OCI-LY7 (cell line): ENCODE measurements at regions not wholly inside any gene's neighbourhood (a gene's known extent, or its start where the extent isn't known, plus 50 kb on each side); places are given as distances from the start of the nearest gene placed in this dataset.

Source experiments
- EZH2phosphoT487 ChIP-seq: fragments of 200-600 bp; sonication (generic); IDR thresholded peaks from 2 replicates; pipeline ENCODE4 v1.6.1; 2018; ENCODE audit warnings: low read depth, borderline replicate concordance, mild to moderate bottlenecking, mixed run types, antibody characterized with exemption, low read length, moderate library complexity, mixed read lengths
- TF ChIP-seq, protein P1 (sequence below): fragments of 200-600 bp; sonication (generic); conservative IDR thresholded peaks from 2 replicates; pipeline ENCODE4 v1.5.1; 2014; ENCODE audit warnings: mild to moderate bottlenecking, antibody characterized with exemption, low read length, moderate library complexity, mixed read lengths

- TF ChIP-seq, protein P1, sequence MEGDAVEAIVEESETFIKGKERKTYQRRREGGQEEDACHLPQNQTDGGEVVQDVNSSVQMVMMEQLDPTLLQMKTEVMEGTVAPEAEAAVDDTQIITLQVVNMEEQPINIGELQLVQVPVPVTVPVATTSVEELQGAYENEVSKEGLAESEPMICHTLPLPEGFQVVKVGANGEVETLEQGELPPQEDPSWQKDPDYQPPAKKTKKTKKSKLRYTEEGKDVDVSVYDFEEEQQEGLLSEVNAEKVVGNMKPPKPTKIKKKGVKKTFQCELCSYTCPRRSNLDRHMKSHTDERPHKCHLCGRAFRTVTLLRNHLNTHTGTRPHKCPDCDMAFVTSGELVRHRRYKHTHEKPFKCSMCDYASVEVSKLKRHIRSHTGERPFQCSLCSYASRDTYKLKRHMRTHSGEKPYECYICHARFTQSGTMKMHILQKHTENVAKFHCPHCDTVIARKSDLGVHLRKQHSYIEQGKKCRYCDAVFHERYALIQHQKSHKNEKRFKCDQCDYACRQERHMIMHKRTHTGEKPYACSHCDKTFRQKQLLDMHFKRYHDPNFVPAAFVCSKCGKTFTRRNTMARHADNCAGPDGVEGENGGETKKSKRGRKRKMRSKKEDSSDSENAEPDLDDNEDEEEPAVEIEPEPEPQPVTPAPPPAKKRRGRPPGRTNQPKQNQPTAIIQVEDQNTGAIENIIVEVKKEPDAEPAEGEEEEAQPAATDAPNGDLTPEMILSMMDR: no peak
- no peak for TF ChIP-seq EZH2phosphoT487
These were observed 212.5 kb downstream of the UBE3A start for GRCh38 chr15:25226360-25226759.
